ENCODE measurements at regions not wholly inside any gene's neighbourhood (a gene's known extent, or its start where the extent isn't known, plus 50 kb on each side); places are given as distances from the start of the nearest gene placed in this dataset.

DNA sequence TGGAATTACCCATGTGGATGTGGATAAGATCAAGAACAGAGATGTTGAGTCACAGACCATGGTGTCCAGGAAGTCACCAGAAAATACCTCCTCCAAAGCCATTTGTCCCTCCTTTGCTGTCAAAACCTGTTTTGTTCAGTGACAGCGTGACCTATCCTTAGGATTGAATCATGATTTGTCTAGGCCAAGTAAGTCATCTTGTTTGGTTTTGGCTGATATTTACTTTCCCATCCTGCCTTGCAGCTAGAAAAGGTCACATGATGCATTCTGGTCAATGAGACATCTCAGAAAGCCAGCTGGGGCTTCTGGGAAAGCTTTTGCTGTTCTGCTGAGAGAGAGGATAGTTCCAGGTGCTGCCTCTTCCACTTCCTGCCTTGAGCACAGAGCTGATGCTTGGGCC is 225.3 kb upstream of the ZMIZ1 start:
- no peak overlapping the region for H3K4me3 ChIP-seq (ENCODE audit: low read depth, low read length)
- H3K9me3 ChIP-seq (ENCODE audit: control insufficient read depth, insufficient read depth, low read length), result peaks cover 4% of the 10 kb centered on the region
- H3K9ac ChIP-seq (ENCODE audit: low read depth, low read length), result no peak overlapping the region

DNA sequence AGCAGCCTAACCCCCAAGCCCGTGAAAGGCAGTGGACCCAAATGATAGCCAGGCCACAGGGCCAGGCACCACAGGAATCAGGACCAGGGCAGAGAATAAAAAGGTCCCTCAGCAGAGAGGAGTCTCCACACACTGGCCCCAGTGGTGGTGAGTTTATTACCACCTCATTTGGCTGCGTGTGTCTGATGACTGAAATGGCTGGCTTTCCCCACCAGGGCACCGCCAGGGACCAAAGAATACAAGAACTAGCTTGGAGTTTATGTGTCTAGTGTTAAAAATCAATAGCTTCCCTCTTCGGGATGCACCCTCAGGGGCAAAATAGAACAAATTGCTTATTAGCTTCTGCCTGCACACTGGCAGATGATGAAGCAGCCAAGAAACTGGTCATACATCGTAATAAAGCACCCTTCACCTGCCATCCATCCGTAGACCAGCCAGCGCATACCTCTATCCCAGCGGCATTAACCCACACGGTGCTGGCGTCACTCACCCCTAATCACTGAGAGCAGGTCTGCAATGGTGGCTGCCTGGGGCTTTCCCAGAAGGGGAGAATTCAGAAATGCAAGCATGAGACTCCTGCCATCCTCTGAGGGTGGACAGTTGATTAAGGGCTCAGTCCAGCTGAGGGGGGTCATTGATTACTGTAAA is 223.7 kb upstream of the ZMIZ1 start:
- peaks cover 4% of the 10 kb centered on the region for H3K9me3 ChIP-seq (ENCODE audit: control insufficient read depth, insufficient read depth, low read length)
- H3K4me3 ChIP-seq (ENCODE audit: low read depth, low read length), result no peak overlapping the region
- H3K36me3 ChIP-seq (ENCODE audit: control insufficient read depth, insufficient read depth, low read length), result peaks cover 2% of the 10 kb centered on the region
- H3K9ac ChIP-seq (ENCODE audit: low read depth, low read length), result no peak overlapping the region
- H3K27me3 ChIP-seq (ENCODE audit: control insufficient read depth, insufficient read depth, low read length), result no peaks in the 10 kb centered on the region
- no peaks in the 10 kb centered on the region for H3K4me1 ChIP-seq (ENCODE audit: control insufficient read depth, insufficient read depth, low read length)

More for the DNA sequence above, 225.3 kb upstream of the ZMIZ1 start:
- H3K27me3 ChIP-seq (ENCODE audit: control insufficient read depth, insufficient read depth, low read length), result no peaks in the 10 kb centered on the region
- peaks cover 2% of the 10 kb centered on the region for H3K36me3 ChIP-seq (ENCODE audit: control insufficient read depth, insufficient read depth, low read length)
- no peaks in the 10 kb centered on the region for H3K4me1 ChIP-seq (ENCODE audit: control insufficient read depth, insufficient read depth, low read length)

DNA sequence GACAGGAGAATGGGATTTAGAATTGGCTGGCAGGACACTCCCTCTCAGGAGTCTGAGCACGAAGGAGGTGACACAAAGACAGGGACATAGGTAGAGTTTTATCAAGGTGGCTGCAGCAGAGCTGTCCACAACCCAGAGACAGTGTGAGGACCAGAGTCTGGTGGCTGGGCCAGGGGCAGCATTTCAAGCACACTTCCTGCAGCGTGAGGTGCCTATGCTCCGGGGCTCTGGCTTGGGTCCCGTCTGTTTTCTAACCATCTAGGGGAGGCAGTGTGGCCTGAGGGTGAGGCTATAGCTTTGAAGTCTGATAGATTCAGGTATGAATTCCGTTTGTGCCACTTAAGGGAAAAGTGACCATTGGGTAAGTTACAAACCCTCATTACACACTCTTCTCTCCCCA is 222.7 kb upstream of the ZMIZ1 start:
- peaks cover 4% of the 10 kb centered on the region for H3K9me3 ChIP-seq (ENCODE audit: control insufficient read depth, insufficient read depth, low read length)
- no peak overlapping the region for H3K4me3 ChIP-seq (ENCODE audit: low read depth, low read length)
- peaks cover 2% of the 10 kb centered on the region for H3K36me3 ChIP-seq (ENCODE audit: control insufficient read depth, insufficient read depth, low read length)
- no peaks in the 10 kb centered on the region for H3K4me1 ChIP-seq (ENCODE audit: control insufficient read depth, insufficient read depth, low read length)
- no peak overlapping the region for H3K9ac ChIP-seq (ENCODE audit: low read depth, low read length)
- H3K27me3 ChIP-seq (ENCODE audit: control insufficient read depth, insufficient read depth, low read length), result no peaks in the 10 kb centered on the region

DNA sequence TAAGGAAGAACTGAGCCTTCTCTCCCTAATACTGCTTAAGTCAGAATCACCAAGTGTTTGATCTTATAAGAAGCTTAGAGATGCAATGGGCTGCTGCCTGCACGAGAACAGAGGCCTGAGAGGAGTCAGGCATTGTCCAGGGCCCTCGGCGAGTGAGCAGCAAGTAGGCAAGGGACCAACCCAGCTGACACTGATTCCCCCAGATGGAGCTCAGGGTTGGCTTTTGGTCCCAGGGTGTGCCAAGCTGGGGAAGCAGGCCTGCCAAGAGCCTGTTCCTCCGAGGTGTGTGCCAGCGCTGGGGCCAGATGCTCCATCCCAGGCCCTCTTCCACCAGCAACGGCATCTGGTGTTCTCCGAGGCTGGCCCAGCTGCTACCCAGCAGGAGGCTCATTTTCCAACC is 222.0 kb upstream of the ZMIZ1 start:
- H3K36me3 ChIP-seq (ENCODE audit: control insufficient read depth, insufficient read depth, low read length), result peaks cover under 1% of the 10 kb centered on the region
- no peaks in the 10 kb centered on the region for H3K27me3 ChIP-seq (ENCODE audit: control insufficient read depth, insufficient read depth, low read length)
- H3K9me3 ChIP-seq (ENCODE audit: control insufficient read depth, insufficient read depth, low read length), result peaks cover 2% of the 10 kb centered on the region
- no peaks in the 10 kb centered on the region for H3K4me1 ChIP-seq (ENCODE audit: control insufficient read depth, insufficient read depth, low read length)
- no peak overlapping the region for H3K4me3 ChIP-seq (ENCODE audit: low read depth, low read length)
- H3K9ac ChIP-seq (ENCODE audit: low read depth, low read length), result no peak overlapping the region

DNA sequence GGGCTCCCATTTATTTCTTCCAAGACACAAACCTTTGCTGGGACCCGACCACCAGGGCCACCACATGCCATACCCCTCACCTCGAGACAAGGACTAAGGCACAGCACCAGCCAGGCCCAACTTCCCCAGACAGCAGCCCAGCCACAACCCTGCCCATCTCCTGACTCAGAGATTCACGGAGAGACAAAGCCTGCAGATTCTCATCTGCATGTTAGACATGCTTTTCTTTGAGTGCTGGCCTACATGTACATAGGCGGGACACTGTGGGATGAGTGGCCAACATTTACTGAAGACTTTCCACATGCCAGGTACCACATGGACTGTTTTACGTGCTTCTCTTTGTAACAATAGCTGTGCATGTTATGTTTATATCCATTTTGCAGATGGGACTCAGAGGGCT is 221.3 kb upstream of the ZMIZ1 start:
- Histone ChIP-seq H3K9ac (ENCODE audit: low read depth, low read length) (no peak overlapping the region), H3K4me1 (ENCODE audit: control insufficient read depth, insufficient read depth, low read length) (no peaks in the 10 kb centered on the region), H3K36me3 (ENCODE audit: control insufficient read depth, insufficient read depth, low read length) (no peaks in the 10 kb centered on the region), H3K4me3 (ENCODE audit: low read depth, low read length) (no peak overlapping the region), H3K9me3 (ENCODE audit: control insufficient read depth, insufficient read depth, low read length) (no peaks in the 10 kb centered on the region), H3K27me3 (ENCODE audit: control insufficient read depth, insufficient read depth, low read length) (no peaks in the 10 kb centered on the region)

DNA sequence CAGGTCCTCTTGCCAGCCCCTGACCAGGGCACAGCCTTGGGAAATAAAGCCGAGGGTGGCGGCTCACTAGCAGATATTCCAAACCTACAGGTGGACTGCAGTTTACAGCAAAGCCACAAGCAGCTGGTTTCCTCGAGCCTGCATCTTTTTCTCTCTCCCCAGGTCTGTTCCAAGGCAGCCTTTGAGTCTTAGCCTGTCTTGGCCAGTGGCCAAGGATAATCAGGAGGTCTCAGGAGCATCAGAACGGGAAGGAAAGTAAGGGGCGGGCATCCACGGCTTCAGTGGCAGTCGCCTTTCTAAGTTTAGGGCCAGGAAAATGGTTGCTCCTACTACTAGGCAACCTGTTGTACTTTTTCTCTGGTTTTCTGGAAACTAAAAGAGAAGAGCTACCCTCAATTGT is 219.7 kb upstream of the ZMIZ1 start:
- H3K4me1 ChIP-seq (ENCODE audit: control insufficient read depth, insufficient read depth, low read length), result no peaks in the 10 kb centered on the region
- H3K27me3 ChIP-seq (ENCODE audit: control insufficient read depth, insufficient read depth, low read length), result no peaks in the 10 kb centered on the region
- H3K9ac ChIP-seq (ENCODE audit: low read depth, low read length), result no peak overlapping the region
- no peaks in the 10 kb centered on the region for H3K36me3 ChIP-seq (ENCODE audit: control insufficient read depth, insufficient read depth, low read length)
- no peaks in the 10 kb centered on the region for H3K9me3 ChIP-seq (ENCODE audit: control insufficient read depth, insufficient read depth, low read length)
- H3K4me3 ChIP-seq (ENCODE audit: low read depth, low read length), result no peak overlapping the region

DNA sequence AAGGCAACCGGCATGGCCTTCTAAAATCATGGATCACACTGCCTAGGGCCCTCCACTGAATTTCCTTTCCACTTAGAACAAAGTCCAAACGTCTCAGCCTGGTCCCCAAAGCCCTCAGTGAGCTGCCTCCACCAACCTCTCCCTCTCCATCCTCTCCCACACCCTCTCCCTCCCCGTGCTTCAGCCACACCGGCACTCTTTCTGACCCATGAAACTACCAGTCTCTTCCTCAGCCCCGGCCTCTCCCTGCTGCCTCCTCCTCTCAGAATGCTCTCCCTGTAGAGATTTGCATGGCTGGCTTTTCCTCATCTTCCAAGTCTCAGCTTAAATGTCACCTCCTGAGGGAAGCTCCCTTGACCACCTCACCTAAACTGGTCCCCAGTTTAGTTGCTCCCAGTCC is 219.0 kb upstream of the ZMIZ1 start:
- H3K4me1 ChIP-seq (ENCODE audit: control insufficient read depth, insufficient read depth, low read length), result no peaks in the 10 kb centered on the region
- H3K36me3 ChIP-seq (ENCODE audit: control insufficient read depth, insufficient read depth, low read length), result no peaks in the 10 kb centered on the region
- no peak overlapping the region for H3K9ac ChIP-seq (ENCODE audit: low read depth, low read length)
- H3K4me3 ChIP-seq (ENCODE audit: low read depth, low read length), result no peak overlapping the region
- no peaks in the 10 kb centered on the region for H3K9me3 ChIP-seq (ENCODE audit: control insufficient read depth, insufficient read depth, low read length)
- no peaks in the 10 kb centered on the region for H3K27me3 ChIP-seq (ENCODE audit: control insufficient read depth, insufficient read depth, low read length)

DNA sequence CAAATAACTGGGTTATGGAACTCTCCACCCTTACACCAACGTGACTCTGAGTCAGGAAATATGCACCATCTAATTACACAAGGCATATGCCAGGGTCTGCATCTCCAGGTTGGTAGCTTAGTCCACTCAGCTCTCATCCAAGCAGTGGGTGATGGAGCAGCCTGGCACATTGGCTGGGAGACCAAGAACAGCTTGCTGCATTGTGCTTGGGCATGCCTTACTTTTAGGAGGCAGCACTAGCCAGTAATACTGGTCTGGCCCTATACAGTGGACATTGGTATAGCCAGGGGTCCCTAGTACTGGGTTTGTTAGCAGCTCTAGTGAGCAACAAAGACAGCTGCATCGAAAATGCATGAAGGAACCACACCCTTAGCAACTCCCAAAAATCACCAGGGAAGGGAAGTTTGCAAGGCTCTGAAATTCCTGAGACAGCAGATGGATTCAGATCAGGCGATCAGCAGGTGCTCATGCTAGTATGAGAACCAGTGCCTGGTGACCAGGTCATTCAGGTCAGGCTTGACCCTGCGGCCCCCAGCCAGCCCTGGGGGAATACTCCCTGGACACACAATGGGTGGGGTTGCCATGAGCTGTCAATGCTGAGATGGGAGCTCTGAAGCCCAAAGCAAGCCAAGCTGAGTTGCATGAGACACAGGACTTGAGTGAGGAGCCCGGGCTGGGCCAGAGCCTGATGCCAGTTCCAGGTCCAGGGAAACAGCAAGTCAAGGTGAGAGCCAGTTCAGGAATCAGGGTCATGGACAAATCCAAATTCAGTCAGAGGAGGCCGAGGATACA is 217.9 kb upstream of the ZMIZ1 start:
- no peaks in the 10 kb centered on the region for H3K9me3 ChIP-seq (ENCODE audit: control insufficient read depth, insufficient read depth, low read length)
- no peaks in the 10 kb centered on the region for H3K27me3 ChIP-seq (ENCODE audit: control insufficient read depth, insufficient read depth, low read length)
- no peaks in the 10 kb centered on the region for H3K36me3 ChIP-seq (ENCODE audit: control insufficient read depth, insufficient read depth, low read length)
- no peak overlapping the region for H3K4me3 ChIP-seq (ENCODE audit: low read depth, low read length)
- H3K9ac ChIP-seq (ENCODE audit: low read depth, low read length), result no peak overlapping the region
- H3K4me1 ChIP-seq (ENCODE audit: control insufficient read depth, insufficient read depth, low read length), result no peaks in the 10 kb centered on the region

DNA sequence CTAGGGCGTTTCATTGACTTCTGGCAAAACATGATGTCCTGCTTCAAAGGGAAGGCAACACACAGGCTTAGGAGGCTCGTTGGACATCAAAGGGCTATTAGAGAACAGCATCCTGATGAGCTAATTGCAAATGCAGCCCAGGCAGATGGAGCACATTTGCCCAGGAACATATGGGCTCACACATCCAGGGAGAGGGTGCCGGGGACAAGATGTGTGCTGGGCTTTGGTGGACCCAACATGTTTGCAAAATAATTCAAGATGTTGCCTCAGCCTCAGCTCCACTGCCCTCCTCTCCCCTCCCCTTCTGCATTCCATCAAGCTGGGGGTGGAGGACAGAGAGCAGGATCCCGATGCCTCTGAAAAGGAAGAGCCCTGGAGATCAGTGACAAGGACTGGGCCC is 217.1 kb upstream of the ZMIZ1 start:
- H3K9ac ChIP-seq (ENCODE audit: low read depth, low read length), result no peak overlapping the region
- no peak overlapping the region for H3K4me3 ChIP-seq (ENCODE audit: low read depth, low read length)
- H3K36me3 ChIP-seq (ENCODE audit: control insufficient read depth, insufficient read depth, low read length), result no peaks in the 10 kb centered on the region
- H3K9me3 ChIP-seq (ENCODE audit: control insufficient read depth, insufficient read depth, low read length), result no peaks in the 10 kb centered on the region
- no peaks in the 10 kb centered on the region for H3K4me1 ChIP-seq (ENCODE audit: control insufficient read depth, insufficient read depth, low read length)
- no peaks in the 10 kb centered on the region for H3K27me3 ChIP-seq (ENCODE audit: control insufficient read depth, insufficient read depth, low read length)

DNA sequence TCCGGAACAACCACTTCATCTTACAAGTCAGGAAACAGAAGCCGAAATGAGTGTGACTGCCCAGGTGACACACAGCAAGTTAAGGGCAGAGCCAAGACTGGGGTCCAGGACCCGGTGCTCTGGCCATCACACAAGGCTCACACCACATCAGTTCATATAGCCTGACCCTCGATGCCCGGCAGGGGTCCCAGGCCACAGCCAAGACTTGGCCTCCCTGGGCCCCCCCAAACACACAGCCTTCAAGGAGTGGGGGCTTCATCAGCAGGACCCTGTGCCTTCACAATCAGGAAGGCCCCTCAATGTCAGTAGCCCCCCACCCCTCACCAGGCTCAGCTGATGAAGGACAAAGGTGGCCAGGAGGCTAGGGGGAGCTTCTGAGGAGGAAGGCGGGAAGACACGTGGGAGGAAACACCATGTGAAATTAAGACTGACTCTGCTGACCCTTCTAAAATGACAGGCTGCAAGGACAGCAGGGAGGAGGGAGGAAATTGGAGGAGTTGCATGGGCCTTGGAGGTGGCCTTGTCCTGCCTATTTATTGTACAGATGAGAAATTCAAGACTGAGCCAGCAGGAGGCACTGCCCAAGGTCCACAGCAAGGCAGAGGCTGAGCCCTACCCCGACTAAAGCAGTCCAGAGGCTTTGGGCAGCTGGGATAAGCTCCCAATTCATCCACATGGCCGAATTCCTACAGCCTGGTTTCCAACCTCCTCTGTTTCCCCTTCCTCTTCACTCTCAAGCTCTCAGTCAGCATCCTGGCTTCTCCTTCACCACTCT is 216.1 kb upstream of the ZMIZ1 start:
- Histone ChIP-seq H3K27me3 (ENCODE audit: control insufficient read depth, insufficient read depth, low read length) (no peaks in the 10 kb centered on the region), H3K4me3 (ENCODE audit: low read depth, low read length) (no peak overlapping the region), H3K9ac (ENCODE audit: low read depth, low read length) (no peak overlapping the region), H3K9me3 (ENCODE audit: control insufficient read depth, insufficient read depth, low read length) (no peaks in the 10 kb centered on the region), H3K36me3 (ENCODE audit: control insufficient read depth, insufficient read depth, low read length) (no peaks in the 10 kb centered on the region), H3K4me1 (ENCODE audit: control insufficient read depth, insufficient read depth, low read length) (no peaks in the 10 kb centered on the region)

DNA sequence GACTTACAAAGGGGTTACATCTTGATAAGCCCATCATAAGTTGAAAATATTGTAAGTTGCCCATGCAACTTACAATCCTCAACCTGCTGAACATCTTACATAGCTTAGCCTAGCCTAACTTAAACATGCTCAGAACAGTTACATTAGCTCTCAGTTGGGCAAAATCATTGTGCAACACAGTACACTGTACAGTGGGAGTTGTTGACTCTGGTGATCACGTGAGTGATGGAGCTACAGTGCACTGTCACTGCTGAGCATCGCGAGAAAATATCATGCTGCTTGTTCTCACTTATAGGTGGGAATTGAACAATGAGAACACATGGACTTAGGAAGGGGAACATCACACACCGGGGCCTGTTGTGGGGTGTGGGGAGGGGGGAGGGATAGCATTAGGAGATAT is 214.9 kb upstream of the ZMIZ1 start:
- Histone ChIP-seq H3K36me3 (ENCODE audit: control insufficient read depth, insufficient read depth, low read length) (no peaks in the 10 kb centered on the region), H3K4me3 (ENCODE audit: low read depth, low read length) (no peak overlapping the region), H3K9me3 (ENCODE audit: control insufficient read depth, insufficient read depth, low read length) (no peaks in the 10 kb centered on the region), H3K4me1 (ENCODE audit: control insufficient read depth, insufficient read depth, low read length) (no peaks in the 10 kb centered on the region), H3K9ac (ENCODE audit: low read depth, low read length) (no peak overlapping the region), H3K27me3 (ENCODE audit: control insufficient read depth, insufficient read depth, low read length) (no peaks in the 10 kb centered on the region)

DNA sequence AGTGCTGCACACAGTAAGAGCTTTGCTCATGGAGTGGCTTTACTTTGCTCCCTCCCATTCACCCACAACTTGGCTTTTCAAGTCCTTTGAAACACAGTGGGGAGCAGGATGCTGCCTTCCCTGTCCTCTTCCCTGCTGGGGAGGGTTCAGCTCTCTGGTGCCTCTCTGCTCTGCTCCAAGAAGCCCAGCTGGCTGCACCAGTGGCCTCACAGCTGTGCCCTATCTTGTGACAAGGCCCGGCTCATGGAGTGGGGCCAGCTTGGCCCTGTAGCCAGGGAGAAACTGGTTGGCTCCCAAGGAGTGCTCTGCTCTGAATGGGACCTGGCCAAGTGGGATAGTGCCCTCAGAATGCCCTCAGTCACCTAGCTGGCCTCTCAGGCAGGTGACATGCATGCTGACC is 212.3 kb upstream of the ZMIZ1 start:
- H3K9me3 ChIP-seq (ENCODE audit: control insufficient read depth, insufficient read depth, low read length), result no peaks in the 10 kb centered on the region
- H3K27me3 ChIP-seq (ENCODE audit: control insufficient read depth, insufficient read depth, low read length), result no peaks in the 10 kb centered on the region
- no peak overlapping the region for H3K4me3 ChIP-seq (ENCODE audit: low read depth, low read length)
- no peaks in the 10 kb centered on the region for H3K36me3 ChIP-seq (ENCODE audit: control insufficient read depth, insufficient read depth, low read length)
- no peak overlapping the region for H3K9ac ChIP-seq (ENCODE audit: low read depth, low read length)
- H3K4me1 ChIP-seq (ENCODE audit: control insufficient read depth, insufficient read depth, low read length), result no peaks in the 10 kb centered on the region
